Karpas-422 (cell line): ENCODE measurements at regions not wholly inside any gene's neighbourhood (a gene's known extent, or its start where the extent isn't known, plus 50 kb on each side); places are given as distances from the start of the nearest gene placed in this dataset.

Experiments
- DNase-seq: peaks from one replicate; pipeline ENCODE4 v3.0.0-alpha.2; 2015
- H2AFZ ChIP-seq: fragments of 200-600 bp; sonication (generic); 2 replicates; pipeline ENCODE4 v1.6.1; 2014; ENCODE audit warnings: antibody characterized with exemption, low read length, mixed read lengths
- H3K27ac ChIP-seq: fragments of 200-600 bp; sonication (generic); 2 replicates; pipeline ENCODE4 v1.5.1; 2014; ENCODE audit warnings: mild to moderate bottlenecking, low read length, moderate library complexity
- H3K27me3 ChIP-seq: fragments of 200-600 bp; sonication (generic); 2 replicates; pipeline ENCODE4 v1.6.1; 2014; ENCODE audit warnings: low read length, mixed read lengths
- H3K36me3 ChIP-seq: fragments of 200-600 bp; sonication (generic); 2 replicates; pipeline ENCODE4 v1.6.1; 2014; ENCODE audit warnings: low read length, mixed read lengths; ENCODE audit not compliant: insufficient read depth
- H3K4me1 ChIP-seq: fragments of 200-600 bp; sonication (generic); 2 replicates; pipeline ENCODE4 v1.6.1; 2014; ENCODE audit warnings: mild to moderate bottlenecking, low read length, mixed read lengths
- H3K4me2 ChIP-seq: fragments of 200-600 bp; sonication (generic); 2 replicates; pipeline ENCODE4 v1.6.1; 2014; ENCODE audit warnings: low read length, low read depth, mild to moderate bottlenecking; ENCODE audit not compliant: poor library complexity, severe bottlenecking
- H3K4me3 ChIP-seq: fragments of 200-600 bp; sonication (generic); 2 replicates; pipeline ENCODE4 v1.5.1; 2014; ENCODE audit warnings: mild to moderate bottlenecking, antibody characterized with exemption, low read length, mixed read lengths
- H3K79me2 ChIP-seq: fragments of 200-600 bp; sonication (generic); 2 replicates; pipeline ENCODE4 v1.6.1; 2014; ENCODE audit warnings: mild to moderate bottlenecking, low read length, mixed read lengths
- H3K9ac ChIP-seq: fragments of 200-600 bp; sonication (generic); 2 replicates; pipeline ENCODE4 v1.6.0; 2014; ENCODE audit warnings: low read length
- H3K9me2 ChIP-seq: fragments of 200-600 bp; sonication (generic), shearing (Covaris generic); replicated peaks from 2 replicates; pipeline ENCODE4 v1.6.0; 2014; ENCODE audit warnings: mild to moderate bottlenecking, low read length, moderate library complexity; ENCODE audit not compliant: insufficient read depth
- H3K9me3 ChIP-seq: fragments of 300-700, 200-600 bp; sonication (generic); 2 replicates; pipeline ENCODE4 v1.6.1; 2014; ENCODE audit warnings: low read length, mixed read lengths
- H4K20me1 ChIP-seq: fragments of 200-600 bp; sonication (generic); 2 replicates; pipeline ENCODE4 v1.6.1; 2014; ENCODE audit warnings: mild to moderate bottlenecking, antibody characterized with exemption, low read length, low read depth; ENCODE audit not compliant: insufficient read depth

GRCh38 chr4:30511751-30512150 lies 208.4 kb upstream of the PCDH7 start:
- no peaks in the 10 kb centered on the region for H3K9me2 ChIP-seq
- no peaks in the 10 kb centered on the region for H4K20me1 ChIP-seq
- no peak overlapping the region for H3K9ac ChIP-seq
- no peaks in the 10 kb centered on the region for H3K36me3 ChIP-seq
- H3K4me3 ChIP-seq, result no peak overlapping the region
- H3K79me2 ChIP-seq, result no peaks in the 10 kb centered on the region
- H3K27me3 ChIP-seq, result no peaks in the 10 kb centered on the region
- no peak overlapping the region for H3K4me2 ChIP-seq
- H2AFZ ChIP-seq, result no peak overlapping the region
- no peak for DNase-seq
- H3K27ac ChIP-seq, result no peak overlapping the region
- H3K4me1 ChIP-seq, result no peaks in the 10 kb centered on the region
- peaks cover 23% of the 10 kb centered on the region for H3K9me3 ChIP-seq

DNA sequence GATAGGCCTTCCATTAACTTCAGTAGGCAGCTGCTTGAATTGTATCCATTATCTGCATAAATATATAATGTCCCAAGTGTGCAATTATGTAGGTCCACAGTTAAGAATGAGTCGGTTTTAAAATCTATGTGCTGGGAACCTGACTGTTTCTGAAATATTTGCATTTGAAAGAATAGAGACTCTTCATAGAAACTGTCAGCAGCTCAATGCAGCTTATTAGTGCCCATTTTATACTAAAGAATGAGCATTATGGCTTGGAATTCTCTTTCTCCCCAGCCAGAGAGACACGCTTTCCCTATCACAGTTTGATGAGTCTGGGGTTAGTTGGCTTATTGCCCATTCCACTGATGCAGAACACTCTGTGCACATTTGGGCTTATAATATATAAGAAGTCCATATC lies 202.0 kb upstream of the PCDH7 start:
- Histone ChIP-seq H3K9me3 (peaks cover 7% of the 10 kb centered on the region), H3K27ac (no peak overlapping the region), H2AFZ (no peak overlapping the region), H3K4me2 (no peak overlapping the region), H3K4me1 (no peaks in the 10 kb centered on the region), H3K36me3 (no peaks in the 10 kb centered on the region), H3K79me2 (no peaks in the 10 kb centered on the region), H4K20me1 (no peaks in the 10 kb centered on the region), H3K4me3 (no peak overlapping the region), H3K9me2 (no peaks in the 10 kb centered on the region), H3K9ac (no peak overlapping the region), H3K27me3 (no peaks in the 10 kb centered on the region)
- no peak for DNase-seq

DNA sequence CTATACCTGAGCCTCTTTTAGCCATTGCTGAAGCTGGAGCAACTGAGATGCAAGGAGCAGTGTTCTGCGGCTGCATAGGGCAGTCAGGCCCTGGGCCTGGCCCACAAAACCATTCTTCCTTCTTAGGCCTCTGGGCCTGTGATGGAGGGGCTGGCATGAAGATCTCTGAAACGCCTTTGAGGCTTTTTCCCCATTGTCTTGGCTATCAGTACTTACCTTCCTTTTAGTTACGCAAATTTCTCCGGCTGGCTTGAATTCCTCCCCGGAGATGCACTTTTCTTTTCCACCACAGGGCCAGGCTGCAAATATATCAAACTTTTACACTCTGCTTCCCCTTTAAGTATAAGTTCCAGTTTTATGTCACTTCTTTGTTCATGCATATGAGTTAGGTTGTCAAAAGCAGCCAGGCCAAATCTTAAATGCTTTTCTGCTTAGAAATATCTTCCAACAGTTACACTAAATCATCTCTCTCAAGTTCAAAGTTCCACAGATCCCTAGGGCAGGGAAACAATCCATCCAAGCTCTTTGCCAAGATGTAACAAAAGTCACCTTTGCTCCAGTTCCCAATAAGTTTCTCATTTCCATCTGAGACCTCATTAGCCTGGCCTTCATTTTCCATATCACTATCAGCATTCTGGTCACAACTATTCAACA lies 194.4 kb upstream of the PCDH7 start:
- DNase-seq, result no peak

GRCh38 chr4:30535255-30535654 lies 184.9 kb upstream of the PCDH7 start:
- H3K36me3 ChIP-seq, result no peaks in the 10 kb centered on the region
- no peak overlapping the region for H3K4me3 ChIP-seq
- no peak overlapping the region for H2AFZ ChIP-seq
- H3K9ac ChIP-seq, result no peak overlapping the region
- DNase-seq, result no peak
- H3K4me2 ChIP-seq, result no peak overlapping the region
- no peaks in the 10 kb centered on the region for H4K20me1 ChIP-seq
- peaks cover 15% of the 10 kb centered on the region for H3K9me3 ChIP-seq
- no peaks in the 10 kb centered on the region for H3K79me2 ChIP-seq
- H3K9me2 ChIP-seq, result no peaks in the 10 kb centered on the region
- H3K27ac ChIP-seq, result no peak overlapping the region
- H3K27me3 ChIP-seq, result no peaks in the 10 kb centered on the region
- no peaks in the 10 kb centered on the region for H3K4me1 ChIP-seq

More for the DNA sequence above, 194.4 kb upstream of the PCDH7 start:
- Histone ChIP-seq H3K36me3 (no peaks in the 10 kb centered on the region), H3K27ac (no peak overlapping the region), H3K9me3 (peaks cover 14% of the 10 kb centered on the region), H3K27me3 (no peaks in the 10 kb centered on the region), H3K4me2 (no peak overlapping the region), H3K4me3 (no peak overlapping the region), H3K9me2 (no peaks in the 10 kb centered on the region), H3K9ac (no peak overlapping the region), H3K79me2 (no peaks in the 10 kb centered on the region), H3K4me1 (no peaks in the 10 kb centered on the region), H2AFZ (no peak overlapping the region), H4K20me1 (no peaks in the 10 kb centered on the region)

- Histone ChIP-seq H4K20me1 (no peaks in the 10 kb centered on the region), H3K9ac (no peak overlapping the region), H3K27me3 (no peaks in the 10 kb centered on the region), H3K4me2 (no peak overlapping the region), H3K27ac (no peak overlapping the region), H3K4me1 (no peaks in the 10 kb centered on the region), H3K79me2 (no peaks in the 10 kb centered on the region), H3K9me2 (no peaks in the 10 kb centered on the region), H2AFZ (no peak overlapping the region), H3K9me3 (peaks cover 15% of the 10 kb centered on the region), H3K36me3 (no peaks in the 10 kb centered on the region), H3K4me3 (no peak overlapping the region)
- no peak for DNase-seq
Observed at GRCh38 chr4:30536231-30536630, 183.9 kb upstream of the PCDH7 start.

DNA sequence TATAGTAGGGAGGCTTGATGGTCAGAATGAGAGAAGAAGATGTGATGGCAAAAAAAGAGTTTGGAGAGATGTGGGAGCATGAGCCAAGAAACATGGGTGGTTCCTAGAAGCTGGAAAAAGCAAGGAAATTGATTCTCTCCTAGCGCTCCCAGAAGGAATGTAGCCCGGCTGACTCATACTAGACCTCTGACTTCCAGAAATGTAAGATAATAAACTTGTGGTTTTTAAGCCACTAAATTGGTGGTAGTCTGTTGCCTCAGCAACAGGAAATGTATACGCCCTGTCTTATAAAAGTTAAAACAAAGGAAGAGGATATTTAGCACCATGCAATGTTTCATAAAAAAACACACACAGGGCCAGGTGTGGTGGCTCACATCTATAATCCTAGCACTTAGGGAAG lies 182.7 kb upstream of the PCDH7 start:
- H3K4me1 ChIP-seq, result no peaks in the 10 kb centered on the region
- no peaks in the 10 kb centered on the region for H3K27me3 ChIP-seq
- H3K36me3 ChIP-seq, result no peaks in the 10 kb centered on the region
- H2AFZ ChIP-seq, result no peak overlapping the region
- no peak overlapping the region for H3K9ac ChIP-seq
- H3K27ac ChIP-seq, result no peak overlapping the region
- no peak overlapping the region for H3K4me2 ChIP-seq
- no peak for DNase-seq
- no peaks in the 10 kb centered on the region for H3K9me2 ChIP-seq
- no peaks in the 10 kb centered on the region for H4K20me1 ChIP-seq
- no peaks in the 10 kb centered on the region for H3K79me2 ChIP-seq
- peaks cover 12% of the 10 kb centered on the region for H3K9me3 ChIP-seq
- no peak overlapping the region for H3K4me3 ChIP-seq

DNA sequence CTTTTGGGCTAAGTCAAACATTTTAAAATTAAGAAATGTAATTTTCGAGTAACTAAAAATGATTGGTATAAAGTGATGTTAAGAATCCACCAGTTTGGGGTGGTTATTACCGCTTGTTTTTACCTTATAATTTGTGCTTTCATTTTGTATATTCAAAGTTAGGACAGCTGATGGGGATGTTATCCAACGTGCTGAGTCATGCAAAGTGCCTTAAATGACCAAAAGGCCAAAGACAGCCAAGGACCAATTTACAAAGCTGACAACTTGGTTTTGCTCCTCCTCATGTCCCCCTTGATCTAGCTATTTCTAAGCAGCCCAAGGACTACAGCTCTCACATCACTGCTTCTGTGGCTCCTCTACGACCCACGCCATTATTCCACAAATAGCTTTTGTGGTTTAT lies 181.4 kb upstream of the PCDH7 start:
- H3K27me3 ChIP-seq, result no peaks in the 10 kb centered on the region
- H3K27ac ChIP-seq, result no peak overlapping the region
- DNase-seq, result no peak
- H3K4me1 ChIP-seq, result no peaks in the 10 kb centered on the region
- H3K36me3 ChIP-seq, result no peaks in the 10 kb centered on the region
- H3K9me3 ChIP-seq, result peaks cover 16% of the 10 kb centered on the region
- no peaks in the 10 kb centered on the region for H3K79me2 ChIP-seq
- no peaks in the 10 kb centered on the region for H4K20me1 ChIP-seq
- H3K9ac ChIP-seq, result no peak overlapping the region
- no peak overlapping the region for H3K4me2 ChIP-seq
- no peak overlapping the region for H2AFZ ChIP-seq
- H3K9me2 ChIP-seq, result no peaks in the 10 kb centered on the region
- no peak overlapping the region for H3K4me3 ChIP-seq

GRCh38 chr4:30543057-30543456 lies 177.1 kb upstream of the PCDH7 start:
- Histone ChIP-seq H3K9me3 (peaks cover 11% of the 10 kb centered on the region), H3K27ac (no peak overlapping the region), H3K4me3 (no peak overlapping the region), H3K36me3 (no peaks in the 10 kb centered on the region), H2AFZ (no peak overlapping the region), H3K4me2 (no peak overlapping the region), H3K27me3 (no peaks in the 10 kb centered on the region), H3K4me1 (no peaks in the 10 kb centered on the region), H3K9ac (no peak overlapping the region), H4K20me1 (no peaks in the 10 kb centered on the region), H3K79me2 (no peaks in the 10 kb centered on the region), H3K9me2 (no peaks in the 10 kb centered on the region)
- no peak for DNase-seq

DNA sequence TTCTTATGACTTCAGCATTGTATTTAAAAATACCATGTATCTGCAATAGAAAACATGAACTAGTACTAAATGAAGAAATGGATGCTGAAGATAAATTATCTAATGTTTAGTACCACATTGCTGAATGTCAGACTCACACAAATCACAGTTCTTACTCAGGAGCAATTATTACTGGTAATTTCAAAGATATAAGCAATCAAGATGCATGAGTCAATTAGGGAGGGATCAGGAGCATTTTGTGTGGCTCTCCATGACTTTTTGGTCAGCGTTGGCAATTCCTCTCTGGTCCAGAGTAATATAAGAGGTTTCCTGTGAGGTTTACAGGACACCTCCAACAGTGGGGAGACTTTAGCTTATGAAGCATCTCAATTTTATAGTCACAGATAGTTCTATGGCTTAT lies 167.0 kb upstream of the PCDH7 start:
- H3K4me3 ChIP-seq, result no peak overlapping the region
- H3K36me3 ChIP-seq, result no peaks in the 10 kb centered on the region
- H3K9me2 ChIP-seq, result no peaks in the 10 kb centered on the region; the same call in 1 of the 2 replicates
- H3K27ac ChIP-seq, result no peak overlapping the region
- no peaks in the 10 kb centered on the region for H4K20me1 ChIP-seq
- peaks cover 18% of the 10 kb centered on the region for H3K9me3 ChIP-seq
- no peak overlapping the region for H2AFZ ChIP-seq
- no peaks in the 10 kb centered on the region for H3K27me3 ChIP-seq
- DNase-seq, result no peak
- H3K4me1 ChIP-seq, result no peaks in the 10 kb centered on the region
- H3K4me2 ChIP-seq, result no peak overlapping the region
- no peak overlapping the region for H3K9ac ChIP-seq
- no peaks in the 10 kb centered on the region for H3K79me2 ChIP-seq
